ENCODE measurements at regions not wholly inside any gene's neighbourhood (a gene's known extent, or its start where the extent isn't known, plus 50 kb on each side); places are given as distances from the start of the nearest gene placed in this dataset.

DNA sequence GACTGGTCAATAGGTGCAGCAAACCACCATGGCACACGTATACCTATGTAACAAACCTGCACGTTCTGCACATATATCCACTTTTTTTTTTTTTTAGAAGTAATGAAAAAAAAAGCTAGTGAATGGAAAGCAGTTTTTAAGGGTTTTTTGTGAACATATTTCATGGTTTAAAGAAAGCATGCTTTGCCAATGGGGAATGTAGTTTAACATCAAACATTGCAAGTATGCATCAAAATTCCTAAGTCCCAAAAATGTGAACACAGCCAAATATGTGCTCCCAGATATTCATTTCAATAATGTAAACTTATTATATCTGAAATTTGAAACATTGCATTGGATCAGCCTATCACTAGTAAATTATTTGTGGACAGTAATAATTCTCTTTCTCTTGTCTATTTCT is 710.4 kb upstream of the FLRT2 start:
- H3K9me3 Mint-ChIP-seq, result peaks cover 19% of the 10 kb centered on the region
- no peaks in the 10 kb centered on the region for H3K36me3 ChIP-seq (ENCODE audit: insufficient read depth)
- H3K4me2 ChIP-seq, result no peak overlapping the region
- H3K36me3 Mint-ChIP-seq (ENCODE audit: low read depth), result peaks cover 10% of the 10 kb centered on the region; the same call in 2 of the 3 replicates
- peaks cover 10% of the 10 kb centered on the region for H3K4me1 ChIP-seq (ENCODE audit: insufficient read depth)
- H3K9me2 ChIP-seq (ENCODE audit: insufficient read depth), result no peaks in the 10 kb centered on the region; the same call in 1 of the 2 replicates
- no peaks in the 10 kb centered on the region for H4K20me1 ChIP-seq (replicated peaks; ENCODE audit: insufficient read depth)
- H3K4me1 Mint-ChIP-seq, result peaks cover 9% of the 10 kb centered on the region
- H3K27ac Mint-ChIP-seq, result no peak overlapping the region
- no peaks in the 10 kb centered on the region for H3K27me3 ChIP-seq (ENCODE audit: insufficient read depth)
- ATAC-seq, result no peak
- no peaks in the 10 kb centered on the region for H3F3A ChIP-seq (replicated peaks; ENCODE audit: low read depth)
- H3K4me3 ChIP-seq, result no peak overlapping the region
- TF ChIP-seq ZNF114 (CRISPR knock-in tag; IDR thresholded peaks at IDR 0.05), result no peak
- no peak for TF ChIP-seq STAT1 (IDR thresholded peaks at IDR 0.05; ENCODE audit: unreplicated experiment)
- TF ChIP-seq REST (IDR thresholded peaks at IDR 0.05; ENCODE audit: unreplicated experiment), result no peak
- TF ChIP-seq JUNB (IDR thresholded peaks at IDR 0.05; ENCODE audit: unreplicated experiment), result no peak
- TF ChIP-seq, protein P1, sequence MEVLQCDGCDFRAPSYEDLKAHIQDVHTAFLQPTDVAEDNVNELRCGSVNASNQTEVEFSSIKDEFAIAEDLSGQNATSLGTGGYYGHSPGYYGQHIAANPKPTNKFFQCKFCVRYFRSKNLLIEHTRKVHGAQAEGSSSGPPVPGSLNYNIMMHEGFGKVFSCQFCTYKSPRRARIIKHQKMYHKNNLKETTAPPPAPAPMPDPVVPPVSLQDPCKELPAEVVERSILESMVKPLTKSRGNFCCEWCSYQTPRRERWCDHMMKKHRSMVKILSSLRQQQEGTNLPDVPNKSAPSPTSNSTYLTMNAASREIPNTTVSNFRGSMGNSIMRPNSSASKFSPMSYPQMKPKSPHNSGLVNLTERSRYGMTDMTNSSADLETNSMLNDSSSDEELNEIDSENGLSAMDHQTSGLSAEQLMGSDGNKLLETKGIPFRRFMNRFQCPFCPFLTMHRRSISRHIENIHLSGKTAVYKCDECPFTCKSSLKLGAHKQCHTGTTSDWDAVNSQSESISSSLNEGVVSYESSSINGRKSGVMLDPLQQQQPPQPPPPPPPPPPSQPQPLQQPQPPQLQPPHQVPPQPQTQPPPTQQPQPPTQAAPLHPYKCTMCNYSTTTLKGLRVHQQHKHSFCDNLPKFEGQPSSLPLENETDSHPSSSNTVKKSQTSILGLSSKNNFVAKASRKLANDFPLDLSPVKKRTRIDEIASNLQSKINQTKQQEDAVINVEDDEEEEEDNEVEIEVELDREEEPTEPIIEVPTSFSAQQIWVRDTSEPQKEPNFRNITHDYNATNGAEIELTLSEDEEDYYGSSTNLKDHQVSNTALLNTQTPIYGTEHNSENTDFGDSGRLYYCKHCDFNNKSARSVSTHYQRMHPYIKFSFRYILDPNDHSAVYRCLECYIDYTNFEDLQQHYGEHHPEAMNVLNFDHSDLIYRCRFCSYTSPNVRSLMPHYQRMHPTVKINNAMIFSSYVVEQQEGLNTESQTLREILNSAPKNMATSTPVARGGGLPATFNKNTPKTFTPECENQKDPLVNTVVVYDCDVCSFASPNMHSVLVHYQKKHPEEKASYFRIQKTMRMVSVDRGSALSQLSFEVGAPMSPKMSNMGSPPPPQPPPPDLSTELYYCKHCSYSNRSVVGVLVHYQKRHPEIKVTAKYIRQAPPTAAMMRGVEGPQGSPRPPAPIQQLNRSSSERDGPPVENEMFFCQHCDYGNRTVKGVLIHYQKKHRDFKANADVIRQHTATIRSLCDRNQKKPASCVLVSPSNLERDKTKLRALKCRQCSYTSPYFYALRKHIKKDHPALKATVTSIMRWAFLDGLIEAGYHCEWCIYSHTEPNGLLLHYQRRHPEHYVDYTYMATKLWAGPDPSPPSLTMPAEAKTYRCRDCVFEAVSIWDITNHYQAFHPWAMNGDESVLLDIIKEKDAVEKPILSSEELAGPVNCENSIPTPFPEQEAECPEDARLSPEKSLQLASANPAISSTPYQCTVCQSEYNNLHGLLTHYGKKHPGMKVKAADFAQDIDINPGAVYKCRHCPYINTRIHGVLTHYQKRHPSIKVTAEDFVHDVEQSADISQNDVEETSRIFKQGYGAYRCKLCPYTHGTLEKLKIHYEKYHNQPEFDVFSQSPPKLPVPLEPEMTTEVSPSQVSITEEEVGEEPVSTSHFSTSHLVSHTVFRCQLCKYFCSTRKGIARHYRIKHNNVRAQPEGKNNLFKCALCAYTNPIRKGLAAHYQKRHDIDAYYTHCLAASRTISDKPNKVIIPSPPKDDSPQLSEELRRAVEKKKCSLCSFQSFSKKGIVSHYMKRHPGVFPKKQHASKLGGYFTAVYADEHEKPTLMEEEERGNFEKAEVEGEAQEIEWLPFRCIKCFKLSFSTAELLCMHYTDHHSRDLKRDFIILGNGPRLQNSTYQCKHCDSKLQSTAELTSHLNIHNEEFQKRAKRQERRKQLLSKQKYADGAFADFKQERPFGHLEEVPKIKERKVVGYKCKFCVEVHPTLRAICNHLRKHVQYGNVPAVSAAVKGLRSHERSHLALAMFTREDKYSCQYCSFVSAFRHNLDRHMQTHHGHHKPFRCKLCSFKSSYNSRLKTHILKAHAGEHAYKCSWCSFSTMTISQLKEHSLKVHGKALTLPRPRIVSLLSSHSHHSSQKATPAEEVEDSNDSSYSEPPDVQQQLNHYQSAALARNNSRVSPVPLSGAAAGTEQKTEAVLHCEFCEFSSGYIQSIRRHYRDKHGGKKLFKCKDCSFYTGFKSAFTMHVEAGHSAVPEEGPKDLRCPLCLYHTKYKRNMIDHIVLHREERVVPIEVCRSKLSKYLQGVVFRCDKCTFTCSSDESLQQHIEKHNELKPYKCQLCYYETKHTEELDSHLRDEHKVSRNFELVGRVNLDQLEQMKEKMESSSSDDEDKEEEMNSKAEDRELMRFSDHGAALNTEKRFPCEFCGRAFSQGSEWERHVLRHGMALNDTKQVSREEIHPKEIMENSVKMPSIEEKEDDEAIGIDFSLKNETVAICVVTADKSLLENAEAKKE (CRISPR knock-in tag; IDR thresholded peaks at IDR 0.05), result no peak
- TF ChIP-seq, protein P2, sequence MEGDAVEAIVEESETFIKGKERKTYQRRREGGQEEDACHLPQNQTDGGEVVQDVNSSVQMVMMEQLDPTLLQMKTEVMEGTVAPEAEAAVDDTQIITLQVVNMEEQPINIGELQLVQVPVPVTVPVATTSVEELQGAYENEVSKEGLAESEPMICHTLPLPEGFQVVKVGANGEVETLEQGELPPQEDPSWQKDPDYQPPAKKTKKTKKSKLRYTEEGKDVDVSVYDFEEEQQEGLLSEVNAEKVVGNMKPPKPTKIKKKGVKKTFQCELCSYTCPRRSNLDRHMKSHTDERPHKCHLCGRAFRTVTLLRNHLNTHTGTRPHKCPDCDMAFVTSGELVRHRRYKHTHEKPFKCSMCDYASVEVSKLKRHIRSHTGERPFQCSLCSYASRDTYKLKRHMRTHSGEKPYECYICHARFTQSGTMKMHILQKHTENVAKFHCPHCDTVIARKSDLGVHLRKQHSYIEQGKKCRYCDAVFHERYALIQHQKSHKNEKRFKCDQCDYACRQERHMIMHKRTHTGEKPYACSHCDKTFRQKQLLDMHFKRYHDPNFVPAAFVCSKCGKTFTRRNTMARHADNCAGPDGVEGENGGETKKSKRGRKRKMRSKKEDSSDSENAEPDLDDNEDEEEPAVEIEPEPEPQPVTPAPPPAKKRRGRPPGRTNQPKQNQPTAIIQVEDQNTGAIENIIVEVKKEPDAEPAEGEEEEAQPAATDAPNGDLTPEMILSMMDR (conservative IDR thresholded peaks at IDR 0.05; ENCODE audit: low read depth in 2 of 2), result no peak
- no peak for TF ChIP-seq NANOG (IDR thresholded peaks at IDR 0.05; ENCODE audit: borderline replicate concordance)
- TF ChIP-seq EZH2phosphoT487 (IDR thresholded peaks at IDR 0.05; ENCODE audit: unreplicated experiment), result no peak
- no peak for TF ChIP-seq POLR2AphosphoS5 (IDR thresholded peaks at IDR 0.05; ENCODE audit: low read depth)
- TF ChIP-seq ETS1 (IDR thresholded peaks at IDR 0.05), result no peak
- no peak for TF ChIP-seq CREB1 (CRISPR knock-in tag; IDR thresholded peaks at IDR 0.05; ENCODE audit: low read depth)
- no peak for TF ChIP-seq EZH2 (IDR thresholded peaks at IDR 0.05; ENCODE audit: low read depth, unreplicated experiment)
- TF ChIP-seq ZNF331 (CRISPR knock-in tag; IDR thresholded peaks at IDR 0.05; ENCODE audit: low read depth), result no peak
- no peaks in the 10 kb centered on the region for H3K27me3 Mint-ChIP-seq (ENCODE audit: insufficient read depth, low read depth, poor library complexity)
- no peak overlapping the region for H2AFZ ChIP-seq
- H3K4me3 Mint-ChIP-seq, result no peak overlapping the region
- no peak for DNase-seq (ENCODE audit: low spot score)
- H3K79me2 ChIP-seq (replicated peaks; ENCODE audit: insufficient read depth), result no peaks in the 10 kb centered on the region
- no peak overlapping the region for H3K27ac ChIP-seq (ENCODE audit: low read depth)

Measured in GM23338 (cell line).